Epithelial cell of proximal tubule (primary cell): ENCODE measurements at regions not wholly inside any gene's neighbourhood (a gene's known extent, or its start where the extent isn't known, plus 50 kb on each side); places are given as distances from the start of the nearest gene placed in this dataset.
"Not testable (repeated sequence)": the region's sequence is repeated elsewhere in the genome, so short reads cannot be mapped to it uniquely, and the experiment has no call there.

Experiments used
- DNase-seq: peaks from one replicate; pipeline ENCODE4 v3.0.0-alpha.2; 2011; ENCODE audit warnings: low read depth
- H3K4me3 ChIP-seq: 2 replicates; pipeline ENCODE4 v1.5.1; 2011; ENCODE audit warnings: low read depth, mild to moderate bottlenecking, low read length
- CTCF ChIP-seq: conservative IDR thresholded peaks from 2 replicates; pipeline ENCODE4 v1.5.1; 2012; ENCODE audit warnings: low read depth, mild to moderate bottlenecking, low read length

GRCh38 chr1:76687307-76688175 lies 179.7 kb upstream of the ST6GALNAC5 start:
- no peak for DNase-seq
- H3K4me3 ChIP-seq, result no peak overlapping the region
- no peak for TF ChIP-seq CTCF

DNA sequence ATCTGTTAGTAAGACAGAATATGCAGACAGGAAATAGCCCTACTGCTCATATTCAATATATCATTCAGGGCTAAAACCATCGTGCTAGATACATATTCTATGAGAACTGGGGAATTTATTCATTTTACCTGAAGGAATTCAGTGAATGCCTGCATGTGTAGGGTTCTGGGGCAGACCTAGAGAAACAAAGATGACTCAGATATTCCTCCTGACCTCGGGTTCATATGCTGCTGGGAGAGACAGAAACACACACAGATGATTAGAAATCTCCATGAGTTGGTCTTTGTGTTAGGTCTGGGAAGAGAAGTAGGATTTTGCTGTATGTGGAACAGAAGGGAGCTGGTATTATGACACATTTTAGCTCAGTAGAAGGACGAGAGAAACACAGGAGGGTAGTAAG lies 176.5 kb upstream of the ST6GALNAC5 start:
- DNase-seq, result peak; percentile 30
- no peak overlapping the region for H3K4me3 ChIP-seq
- TF ChIP-seq CTCF, result no peak

DNA sequence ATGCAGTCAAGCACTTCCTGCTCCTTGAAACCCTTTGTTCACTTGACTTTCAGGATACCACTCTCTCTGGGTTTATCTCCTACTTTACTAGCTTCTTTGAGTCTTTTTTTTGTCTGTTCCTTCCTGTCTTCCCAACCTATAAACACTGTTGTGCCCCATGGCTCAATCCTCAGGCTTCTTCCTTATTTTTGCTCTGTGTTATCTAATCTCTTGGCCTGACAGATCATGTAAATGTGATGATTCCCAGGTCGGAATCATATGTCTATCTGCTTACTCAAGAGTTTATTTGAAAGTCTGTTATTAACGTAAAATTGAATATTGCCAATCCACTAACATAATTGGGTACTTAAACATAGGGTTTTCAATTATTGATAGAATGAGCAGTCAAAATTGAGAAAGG lies 171.7 kb upstream of the ST6GALNAC5 start:
- H3K4me3 ChIP-seq, result no peak overlapping the region
- DNase-seq, result no peak
- TF ChIP-seq CTCF, result no peak

GRCh38 chr1:76697361-76697760 lies 169.9 kb upstream of the ST6GALNAC5 start:
- no peak overlapping the region for H3K4me3 ChIP-seq
- no peak for DNase-seq
- TF ChIP-seq CTCF, result no peak

DNA sequence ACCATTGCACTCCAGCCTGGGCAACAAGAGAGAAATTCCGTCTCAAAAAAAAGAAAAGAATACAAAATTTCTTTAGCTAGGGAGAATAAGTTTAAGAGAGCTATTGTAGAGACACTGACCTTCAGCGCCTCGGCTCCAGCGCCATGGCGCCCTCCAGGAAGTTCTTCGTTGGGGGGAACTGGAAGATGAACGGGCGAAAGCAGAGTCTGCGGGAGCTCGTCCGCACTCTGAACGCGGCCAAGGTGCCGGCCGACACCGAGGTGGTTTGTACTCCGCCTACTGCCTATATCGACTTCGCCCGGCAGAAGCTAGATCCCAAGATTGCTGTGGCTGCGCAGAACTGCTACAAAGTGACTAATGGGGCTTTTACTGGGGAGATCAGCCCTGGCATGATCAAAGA lies 167.6 kb upstream of the ST6GALNAC5 start:
- DNase-seq, H3K4me3 ChIP-seq: not testable (repeated sequence)

GRCh38 chr1:76700200-76700599 lies 167.1 kb upstream of the ST6GALNAC5 start:
- not testable (repeated sequence) for DNase-seq, H3K4me3 ChIP-seq

- no peak for TF ChIP-seq CTCF
- no peak overlapping the region for H3K4me3 ChIP-seq
- DNase-seq, result no peak
Observed at GRCh38 chr1:76705560-76705959, 161.7 kb upstream of the ST6GALNAC5 start.

DNA sequence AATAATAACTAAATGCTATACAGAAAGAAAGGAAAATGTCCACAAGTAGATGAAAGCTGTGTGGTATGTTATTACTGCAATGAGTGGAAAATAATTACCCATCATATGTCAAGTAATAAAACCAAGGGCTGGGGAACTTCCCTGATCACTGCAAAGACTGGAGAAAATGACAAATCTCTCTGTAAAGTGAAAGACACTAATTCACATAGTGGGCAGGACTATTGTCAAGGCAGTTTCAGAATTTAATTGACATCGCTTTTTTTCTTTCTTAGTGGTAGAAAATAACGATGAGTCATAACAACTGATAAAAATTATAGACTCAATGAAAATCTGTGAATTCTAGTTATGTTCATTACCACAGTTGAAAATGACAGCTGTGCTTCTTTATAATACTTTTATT lies 153.7 kb upstream of the ST6GALNAC5 start:
- TF ChIP-seq CTCF, result no peak
- no peak overlapping the region for H3K4me3 ChIP-seq
- no peak for DNase-seq
